SK-N-SH (cell line): ENCODE measurements at regions not wholly inside any gene's neighbourhood (a gene's known extent, or its start where the extent isn't known, plus 50 kb on each side); places are given as distances from the start of the nearest gene placed in this dataset.

Experiments used
- CTCF ChIA-PET: fragments of 300-600, 350-600 bp; formaldehyde crosslinking; extraction: SDS; loops from one replicate; lab custom pipeline; 2021; lab: Yijun Ruan, JAX
- POLR2A ChIA-PET: fragments of 350-600 bp; sonication (Branson Sonifier 250); formaldehyde crosslinking; extraction: SDS; loops from one replicate; lab custom pipeline; 2020; ENCODE audit warnings: antibody characterized with exemption, inconsistent platforms; lab: Yijun Ruan, JAX
- DNase-seq: peaks from one replicate; pipeline ENCODE4 v3.0.0; 2012
- H2AFZ ChIP-seq: fragments of 200-600 bp; sonication (generic); 2 replicates; pipeline ENCODE4 v1.8.1; 2016; ENCODE audit warnings: antibody characterized with exemption, mild to moderate bottlenecking, low read depth
- H3F3A ChIP-seq: fragments of 200-600 bp; sonication (generic); replicated peaks from 2 replicates; pipeline ENCODE3; 2016; ENCODE audit warnings: antibody characterized with exemption, mild to moderate bottlenecking; ENCODE audit not compliant: insufficient read depth
- H3K27ac ChIP-seq, 2 experiments: fragments of 200-500 bp in 1 of 2; fragments of 200-600 bp in 1 of 2; sonication (Bioruptor generic) in 1 of 2; sonication (generic), shearing (Covaris generic) in 1 of 2; 2 replicates each; pipeline versions ENCODE4 v1.5.1 to v1.6.1; 2014 to 2016; ENCODE audit warnings: low read depth in 2 of 2, inconsistent platforms in 1 of 2, low read length in 1 of 2, mild to moderate bottlenecking in 1 of 2, mixed read lengths in 1 of 2
- H3K27me3 ChIP-seq: fragments of 200-600 bp; sonication (generic), shearing (Covaris generic); 2 replicates; pipeline ENCODE4 v1.6.1; 2016; ENCODE audit warnings: mixed run types; ENCODE audit not compliant: insufficient read depth
- H3K36me3 ChIP-seq, 2 experiments: fragments of 200-500 bp in 1 of 2; fragments of 200-600 bp in 1 of 2; sonication (Bioruptor generic) in 1 of 2; sonication (generic) in 1 of 2; replicated peaks in 1 of 2; 2 replicates each; pipeline versions ENCODE3 to v1.5.1; 2014 to 2016; ENCODE audit warnings: low read length in 1 of 2, mild to moderate bottlenecking in 1 of 2; ENCODE audit not compliant: insufficient read depth in 2 of 2, control insufficient read depth in 1 of 2
- H3K4me1 ChIP-seq, 2 experiments: fragments of 200-500 bp in 1 of 2; fragments of 200-600 bp in 1 of 2; sonication (Bioruptor generic) in 1 of 2; sonication (generic), shearing (Covaris generic) in 1 of 2; 2 replicates each; pipeline versions ENCODE4 v1.5.1 to v1.6.1; 2014 to 2016; ENCODE audit warnings: low read depth in 1 of 2, low read length in 1 of 2, mixed run types in 1 of 2; ENCODE audit not compliant: insufficient read depth in 2 of 2, control insufficient read depth in 1 of 2
- H3K4me2 ChIP-seq: fragments of 200-600 bp; sonication (generic), shearing (Covaris generic); 2 replicates; pipeline ENCODE4 v1.6.1; 2017; ENCODE audit warnings: mixed run types
- H3K4me3 ChIP-seq, 2 experiments: fragments of 200-500 bp in 1 of 2; fragments of 200-600 bp in 1 of 2; sonication (Bioruptor generic) in 1 of 2; sonication (generic), shearing (Covaris generic) in 1 of 2; 2 replicates each; pipeline versions ENCODE4 v1.5.1 to v1.8.1; 2014 to 2016; ENCODE audit warnings: low read depth in 2 of 2, inconsistent platforms in 1 of 2, low read length in 1 of 2, mild to moderate bottlenecking in 1 of 2, mixed read lengths in 1 of 2, moderate library complexity in 1 of 2
- H3K79me2 ChIP-seq: fragments of 200-600 bp; sonication (generic); 2 replicates; pipeline ENCODE4 v1.8.1; 2017; ENCODE audit warnings: mild to moderate bottlenecking; ENCODE audit not compliant: insufficient read depth
- H3K9ac ChIP-seq: fragments of 200-600 bp; sonication (generic); 2 replicates; pipeline ENCODE4 v1.6.1; 2017; ENCODE audit warnings: mixed run types
- H3K9me2 ChIP-seq: fragments of 200-600 bp; sonication (generic); 2 replicates; pipeline ENCODE4 v1.6.1; 2017; ENCODE audit warnings: mixed run types
- H3K9me3 ChIP-seq: fragments of 200-600 bp; sonication (generic); 2 replicates; pipeline ENCODE4 v1.6.1; 2017; ENCODE audit warnings: mixed run types, mild to moderate bottlenecking, moderate library complexity
- H4K20me1 ChIP-seq: fragments of 200-600 bp; sonication (generic); 2 replicates; pipeline ENCODE4 v1.6.1; 2017; ENCODE audit warnings: mild to moderate bottlenecking, mixed run types; ENCODE audit not compliant: insufficient read depth
- CTCF ChIP-seq: fragments of 200-600 bp; sonication (generic); IDR thresholded peaks from 2 replicates; pipeline ENCODE4 v1.6.1; 2017; ENCODE audit warnings: antibody characterized with exemption, mild to moderate bottlenecking, moderate library complexity
- EZH2phosphoT487 ChIP-seq: fragments of 200-600 bp; sonication (generic); IDR thresholded peaks from 2 replicates; pipeline ENCODE4 v1.6.1; 2017; ENCODE audit warnings: low read depth, mixed run types, mild to moderate bottlenecking, antibody characterized with exemption, moderate library complexity, borderline replicate concordance
- FOXJ3 ChIP-seq: sonication (generic); formaldehyde crosslinking; IDR thresholded peaks from 2 replicates; pipeline ENCODE4 v1.5.1; 2020; ENCODE audit warnings: mild to moderate bottlenecking, missing genetic modification reagents
- GABPA ChIP-seq: IDR thresholded peaks from 2 replicates; pipeline ENCODE4 v1.4.0; 2012; ENCODE audit warnings: low read depth, mild to moderate bottlenecking
- GATA2 ChIP-seq: sonication (generic); formaldehyde crosslinking; IDR thresholded peaks from 2 replicates; pipeline ENCODE4 v1.5.0; 2020; ENCODE audit warnings: mild to moderate bottlenecking, missing genetic modification reagents
- IRF3 ChIP-seq: fragments of 150-350 bp; IDR thresholded peaks from 2 replicates; pipeline ENCODE4 v1.6.1; 2016; ENCODE audit warnings: mild to moderate bottlenecking, low read depth, low read length
- NFIC ChIP-seq: IDR thresholded peaks from 2 replicates; pipeline ENCODE4 v1.4.0; 2012; ENCODE audit warnings: borderline replicate concordance
- NRF1 ChIP-seq: IDR thresholded peaks from 2 replicates; pipeline ENCODE4 v1.6.1; 2012; ENCODE audit warnings: low read depth, mild to moderate bottlenecking, low read length
- POLR2AphosphoS5 ChIP-seq: IDR thresholded peaks from 2 replicates; pipeline ENCODE4 v1.6.1; 2012; ENCODE audit warnings: low read depth, low read length
- RAD21 ChIP-seq: IDR thresholded peaks from 2 replicates; pipeline ENCODE4 v1.6.1; 2012; ENCODE audit warnings: mild to moderate bottlenecking, low read length
- RCOR1 ChIP-seq: fragments of 150-350 bp; IDR thresholded peaks from 2 replicates; pipeline ENCODE4 v1.6.1; 2017; ENCODE audit warnings: antibody characterized with exemption, low read length
- REST ChIP-seq: IDR thresholded peaks from 2 replicates; pipeline ENCODE4 v1.6.1; 2012; ENCODE audit warnings: mild to moderate bottlenecking, low read depth, low read length, moderate library complexity
- RXRA ChIP-seq: IDR thresholded peaks from 2 replicates; pipeline ENCODE4 v1.4.0; 2012; ENCODE audit warnings: low read depth, mild to moderate bottlenecking, borderline replicate concordance
- SIN3A ChIP-seq: IDR thresholded peaks from 2 replicates; pipeline ENCODE4 v1.6.1; 2012; ENCODE audit warnings: low read depth, mild to moderate bottlenecking, low read length, moderate library complexity, borderline replicate concordance
- TCF12 ChIP-seq: IDR thresholded peaks from 2 replicates; pipeline ENCODE4 v1.4.0; 2012
- TEAD4 ChIP-seq: IDR thresholded peaks from 2 replicates; pipeline ENCODE4 v1.4.0; 2012; ENCODE audit warnings: mild to moderate bottlenecking, borderline replicate concordance; ENCODE audit not compliant: insufficient read depth
- YY1 ChIP-seq: IDR thresholded peaks from 2 replicates; pipeline ENCODE4 v1.4.0; 2012; ENCODE audit warnings: low read depth, mild to moderate bottlenecking
- WGBS: methylation state at CpG from one replicate; pipeline ENCODE4 v1.1.6; 2017; ENCODE audit warnings: low lambda C conversion rate; 5-methylcytosine and 5-hydroxymethylcytosine counted together
- TF ChIP-seq, protein P1 (sequence below): IDR thresholded peaks from 2 replicates; pipeline ENCODE4 v1.4.0; 2012; ENCODE audit warnings: low read depth, borderline replicate concordance

GRCh38 chr14:55819610-55820304 is 239.8 kb downstream of the KTN1 start:
- WGBS, result 10% methylated on average over 8 of the region's 8 CpGs
- no peak overlapping the region for H3K27ac ChIP-seq
- H4K20me1 ChIP-seq, result no peaks in the 10 kb centered on the region
- no peak overlapping the region for H3K4me3 ChIP-seq
- H3K9me3 ChIP-seq, result no peaks in the 10 kb centered on the region
- POLR2A ChIA-PET, result no interaction called here
- no peaks in the 10 kb centered on the region for H3K4me1 ChIP-seq
- no peaks in the 10 kb centered on the region for H3K79me2 ChIP-seq
- H3K36me3 ChIP-seq, result no peaks in the 10 kb centered on the region
- CTCF ChIA-PET, result no interaction called here
- H2AFZ ChIP-seq, result no peak overlapping the region
- H3K27me3 ChIP-seq, result no peaks in the 10 kb centered on the region
- no peak overlapping the region for H3K9ac ChIP-seq
- TF ChIP-seq, protein P1, sequence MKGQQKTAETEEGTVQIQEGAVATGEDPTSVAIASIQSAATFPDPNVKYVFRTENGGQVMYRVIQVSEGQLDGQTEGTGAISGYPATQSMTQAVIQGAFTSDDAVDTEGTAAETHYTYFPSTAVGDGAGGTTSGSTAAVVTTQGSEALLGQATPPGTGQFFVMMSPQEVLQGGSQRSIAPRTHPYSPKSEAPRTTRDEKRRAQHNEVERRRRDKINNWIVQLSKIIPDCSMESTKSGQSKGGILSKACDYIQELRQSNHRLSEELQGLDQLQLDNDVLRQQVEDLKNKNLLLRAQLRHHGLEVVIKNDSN, result no peak
- TF ChIP-seq YY1, result no peak
- TF ChIP-seq RAD21, result no peak
- TF ChIP-seq SIN3A, result no peak
- no peak for TF ChIP-seq GATA2
- no peak for TF ChIP-seq CTCF
- TF ChIP-seq EZH2phosphoT487, result no peak
- TF ChIP-seq TEAD4, result no peak
- TF ChIP-seq REST, result no peak
- TF ChIP-seq NRF1, result no peak
- no peak for TF ChIP-seq RXRA
- no peak for TF ChIP-seq NFIC
- no peak for TF ChIP-seq TCF12
- no peak for TF ChIP-seq RCOR1
- TF ChIP-seq POLR2AphosphoS5, result no peak
- TF ChIP-seq FOXJ3 (CRISPR knock-in tag), result no peak
- no peak for TF ChIP-seq GABPA
- TF ChIP-seq IRF3, result no peak
- DNase-seq, result no peak
- no peaks in the 10 kb centered on the region for H3K9me2 ChIP-seq
- H3F3A ChIP-seq, result no peaks in the 10 kb centered on the region
- H3K4me2 ChIP-seq, result no peak overlapping the region
